ENCODE measurements at regions not wholly inside any gene's neighbourhood (a gene's known extent, or its start where the extent isn't known, plus 50 kb on each side); places are given as distances from the start of the nearest gene placed in this dataset.

DNA sequence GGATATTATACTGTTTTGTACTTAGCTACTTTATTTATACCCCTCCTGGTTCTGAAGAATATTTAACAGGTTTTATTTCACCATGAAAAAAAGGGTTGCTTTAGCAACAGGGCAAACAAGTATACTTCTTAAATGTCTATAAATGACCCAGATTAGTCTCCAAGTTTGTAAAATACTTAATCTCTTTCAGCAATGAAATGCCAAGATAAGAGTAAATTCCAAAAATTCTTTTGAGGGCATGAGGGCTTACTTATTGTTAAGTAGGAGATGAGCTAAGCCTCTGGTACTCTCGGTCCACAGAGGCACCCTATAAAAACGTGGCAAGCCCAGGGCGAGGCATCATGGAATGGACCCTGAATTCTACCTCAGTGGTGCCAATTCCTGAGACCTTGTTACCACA is 264.8 kb upstream of the NSMCE3 start:
- H3K27ac ChIP-seq = no peak overlapping the region

DNA sequence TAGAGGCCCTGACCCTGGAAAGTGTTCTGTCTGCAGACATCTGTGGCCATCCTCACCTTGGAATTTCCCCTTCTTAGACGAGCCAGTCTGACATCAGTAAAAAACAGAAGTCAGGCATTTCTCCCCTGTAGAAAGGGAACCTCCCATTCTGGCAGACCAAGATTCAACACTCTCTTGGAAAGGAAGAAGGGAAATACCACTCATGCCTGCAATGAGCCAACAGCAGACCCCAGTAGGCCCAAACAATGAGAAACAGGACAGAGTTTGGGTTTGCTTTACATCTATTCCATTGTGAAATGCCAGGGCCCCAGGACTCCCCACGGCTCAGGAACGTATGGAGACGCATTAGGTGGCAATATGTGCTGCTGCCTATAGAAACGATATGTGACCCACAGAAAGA is 264.0 kb upstream of the NSMCE3 start:
- Histone ChIP-seq H3K9me3 (ENCODE audit: low read depth) (no peaks in the 10 kb centered on the region), H3K79me2 (ENCODE audit: low read depth) (no peaks in the 10 kb centered on the region), H3K27me3 (no peaks in the 10 kb centered on the region), H3K4me2 (no peak overlapping the region), H2AFZ (replicated peaks) (no peak overlapping the region), H4K20me1 (ENCODE audit: low read depth) (no peaks in the 10 kb centered on the region), H3K9ac (no peak overlapping the region), H3K36me3 (no peaks in the 10 kb centered on the region), H3K4me3 (no peak overlapping the region), H3K4me1 (no peaks in the 10 kb centered on the region), H3K27ac (no peak overlapping the region), H3F3A (ENCODE audit: low read depth) (no peaks in the 10 kb centered on the region)
- H3K36me3 Mint-ChIP-seq = peaks cover under 1% of the 10 kb centered on the region
- DNase-seq (ENCODE audit: low spot score) = no peak
- peaks cover 5% of the 10 kb centered on the region for H3K9me3 Mint-ChIP-seq
- no peak overlapping the region for H3K27ac Mint-ChIP-seq
- H3K4me1 Mint-ChIP-seq = peaks cover 3% of the 10 kb centered on the region
- peaks cover 2% of the 10 kb centered on the region for H3K27me3 Mint-ChIP-seq (ENCODE audit: insufficient read depth, low read depth)
- no peak overlapping the region for H3K4me3 Mint-ChIP-seq
- TF ChIP-seq, protein P1, sequence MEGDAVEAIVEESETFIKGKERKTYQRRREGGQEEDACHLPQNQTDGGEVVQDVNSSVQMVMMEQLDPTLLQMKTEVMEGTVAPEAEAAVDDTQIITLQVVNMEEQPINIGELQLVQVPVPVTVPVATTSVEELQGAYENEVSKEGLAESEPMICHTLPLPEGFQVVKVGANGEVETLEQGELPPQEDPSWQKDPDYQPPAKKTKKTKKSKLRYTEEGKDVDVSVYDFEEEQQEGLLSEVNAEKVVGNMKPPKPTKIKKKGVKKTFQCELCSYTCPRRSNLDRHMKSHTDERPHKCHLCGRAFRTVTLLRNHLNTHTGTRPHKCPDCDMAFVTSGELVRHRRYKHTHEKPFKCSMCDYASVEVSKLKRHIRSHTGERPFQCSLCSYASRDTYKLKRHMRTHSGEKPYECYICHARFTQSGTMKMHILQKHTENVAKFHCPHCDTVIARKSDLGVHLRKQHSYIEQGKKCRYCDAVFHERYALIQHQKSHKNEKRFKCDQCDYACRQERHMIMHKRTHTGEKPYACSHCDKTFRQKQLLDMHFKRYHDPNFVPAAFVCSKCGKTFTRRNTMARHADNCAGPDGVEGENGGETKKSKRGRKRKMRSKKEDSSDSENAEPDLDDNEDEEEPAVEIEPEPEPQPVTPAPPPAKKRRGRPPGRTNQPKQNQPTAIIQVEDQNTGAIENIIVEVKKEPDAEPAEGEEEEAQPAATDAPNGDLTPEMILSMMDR (IDR thresholded peaks at IDR 0.05) = no peak
- no peak for TF ChIP-seq EZH2phosphoT487 (IDR thresholded peaks at IDR 0.05)

More for the DNA sequence above, 264.8 kb upstream of the NSMCE3 start:
- Histone ChIP-seq H3K36me3 (no peaks in the 10 kb centered on the region), H3K79me2 (ENCODE audit: low read depth) (no peaks in the 10 kb centered on the region), H3K27me3 (no peaks in the 10 kb centered on the region), H3K9ac (no peak overlapping the region), H3F3A (ENCODE audit: low read depth) (no peaks in the 10 kb centered on the region), H3K4me3 (no peak overlapping the region), H3K4me1 (no peaks in the 10 kb centered on the region), H3K4me2 (no peak overlapping the region), H3K9me3 (ENCODE audit: low read depth) (no peaks in the 10 kb centered on the region), H2AFZ (replicated peaks) (no peak overlapping the region), H4K20me1 (ENCODE audit: low read depth) (no peaks in the 10 kb centered on the region)
- no peak for TF ChIP-seq EZH2phosphoT487 (IDR thresholded peaks at IDR 0.05)
- TF ChIP-seq EZH2 (IDR thresholded peaks at IDR 0.05) = no peak
- TF ChIP-seq, protein P1 (IDR thresholded peaks at IDR 0.05) = no peak
- Mint-ChIP-seq H3K9me3 (peaks cover 5% of the 10 kb centered on the region), H3K4me1 (peaks cover 6% of the 10 kb centered on the region), H3K36me3 (no peaks in the 10 kb centered on the region), H3K27me3 (ENCODE audit: insufficient read depth, low read depth) (peaks cover 2% of the 10 kb centered on the region), H3K27ac (no peak overlapping the region), H3K4me3 (no peak overlapping the region)
- no peak for DNase-seq (ENCODE audit: low spot score)

DNA sequence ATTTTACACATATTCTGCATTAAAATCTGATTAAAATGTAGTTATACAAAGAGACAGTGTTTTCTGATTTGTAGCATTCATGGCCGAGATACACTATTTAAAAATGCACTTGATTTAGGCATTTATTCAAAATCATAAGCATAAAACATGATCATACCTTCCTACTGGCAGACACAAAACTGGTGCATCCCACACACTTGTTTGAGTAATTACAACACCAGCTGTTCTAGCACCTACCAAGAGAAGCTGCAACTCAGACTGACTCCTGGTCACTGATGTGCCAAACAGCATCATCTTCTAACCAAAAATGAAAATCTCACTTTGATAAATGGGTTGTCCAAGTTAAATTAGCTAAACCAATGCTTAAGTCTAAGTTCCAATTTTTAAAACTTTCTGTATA is 262.7 kb upstream of the NSMCE3 start:
- Histone ChIP-seq H3K4me3 (no peak overlapping the region), H3K27ac (no peak overlapping the region), H3K9ac (no peak overlapping the region), H3K4me1 (no peaks in the 10 kb centered on the region), H2AFZ (replicated peaks) (no peak overlapping the region), H3K36me3 (no peaks in the 10 kb centered on the region), H3K9me3 (ENCODE audit: low read depth) (no peaks in the 10 kb centered on the region), H3K27me3 (no peaks in the 10 kb centered on the region), H3F3A (ENCODE audit: low read depth) (no peaks in the 10 kb centered on the region), H4K20me1 (ENCODE audit: low read depth) (no peaks in the 10 kb centered on the region), H3K4me2 (no peak overlapping the region), H3K79me2 (ENCODE audit: low read depth) (no peaks in the 10 kb centered on the region)
- TF ChIP-seq, protein P1 (IDR thresholded peaks at IDR 0.05) = no peak
- no peak for TF ChIP-seq EZH2 (IDR thresholded peaks at IDR 0.05)
- TF ChIP-seq EZH2phosphoT487 (IDR thresholded peaks at IDR 0.05) = no peak
- no peak overlapping the region for H3K27ac Mint-ChIP-seq
- peaks cover under 1% of the 10 kb centered on the region for H3K27me3 Mint-ChIP-seq (ENCODE audit: insufficient read depth, low read depth)
- H3K9me3 Mint-ChIP-seq = peaks cover 5% of the 10 kb centered on the region
- H3K4me1 Mint-ChIP-seq = peaks cover 3% of the 10 kb centered on the region
- DNase-seq (ENCODE audit: low spot score) = no peak
- H3K36me3 Mint-ChIP-seq = peaks cover 4% of the 10 kb centered on the region
- H3K4me3 Mint-ChIP-seq = no peak overlapping the region
